GM18909 (cell line): ENCODE measurements at regions not wholly inside any gene's neighbourhood (a gene's known extent, or its start where the extent isn't known, plus 50 kb on each side); places are given as distances from the start of the nearest gene placed in this dataset.

Experiments
- ATAC-seq: cut with Tn5 transposase; IDR thresholded peaks from one replicate; pipeline ENCODE4 v1.9.1; 2021; ENCODE audit warnings: mild to moderate bottlenecking; ENCODE audit not compliant: unreplicated experiment, poor library complexity

- no peak for ATAC-seq
Observed at GRCh38 chr6:54706844-54707605, 139.5 kb upstream of the FAM83B start.

GRCh38 chr6:54710456-54710855, 136.1 kb upstream of the FAM83B start:
- no peak for ATAC-seq

GRCh38 chr6:54716010-54716409, 130.6 kb upstream of the FAM83B start:
- no peak for ATAC-seq

GRCh38 chr6:54716877-54717276, 129.7 kb upstream of the FAM83B start:
- ATAC-seq: no peak

DNA sequence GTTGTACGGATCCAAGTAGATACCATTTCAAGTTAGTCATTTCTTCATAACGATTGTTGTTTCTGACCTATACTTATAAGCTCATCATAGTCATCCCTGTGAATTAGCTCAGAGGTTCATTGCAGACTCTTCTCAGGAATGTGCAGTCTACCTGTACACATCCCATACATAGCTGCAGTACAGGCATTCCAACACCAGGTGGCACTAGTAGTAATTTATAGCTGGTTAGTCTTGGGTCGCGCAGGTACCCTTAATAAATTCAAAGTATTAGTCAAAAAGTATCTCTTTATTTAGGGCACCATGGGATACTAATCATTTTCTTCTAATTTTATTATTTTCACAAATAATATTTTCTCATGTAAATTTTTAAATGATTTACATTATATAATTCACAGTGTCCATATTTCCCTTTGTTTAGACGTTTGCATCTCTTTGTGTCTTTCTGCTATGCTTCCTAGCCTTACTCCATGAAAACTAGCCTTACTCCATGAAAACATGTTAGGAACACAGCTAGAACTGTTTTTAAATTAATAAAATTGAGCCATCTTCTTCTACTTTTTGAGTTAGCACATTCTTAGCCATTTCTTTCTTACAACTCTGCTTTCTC, 128.6 kb upstream of the FAM83B start:
- ATAC-seq: peak; percentile 90

DNA sequence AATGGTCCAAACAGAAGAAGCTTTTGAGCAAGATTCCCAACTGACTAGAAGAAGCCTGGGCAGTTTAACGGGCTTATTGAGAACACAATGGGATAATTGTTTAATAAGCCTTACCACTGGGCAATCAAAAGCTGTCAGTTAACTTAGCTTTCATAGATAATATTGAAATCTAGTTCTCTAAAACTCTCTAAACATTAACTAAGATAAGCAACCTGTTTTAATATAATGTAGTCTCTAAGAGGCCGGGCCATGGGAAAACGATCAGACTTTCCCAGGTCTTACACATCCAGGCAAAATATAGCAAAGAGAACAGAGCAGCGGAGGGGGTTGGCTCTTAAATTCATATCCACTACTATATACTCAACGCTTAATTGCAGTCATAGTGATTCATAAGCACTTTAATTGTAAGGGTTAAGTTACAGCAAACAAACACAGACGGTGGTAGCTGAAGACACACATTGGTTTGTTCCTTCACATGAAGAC, 128.0 kb upstream of the FAM83B start:
- no peak for ATAC-seq

DNA sequence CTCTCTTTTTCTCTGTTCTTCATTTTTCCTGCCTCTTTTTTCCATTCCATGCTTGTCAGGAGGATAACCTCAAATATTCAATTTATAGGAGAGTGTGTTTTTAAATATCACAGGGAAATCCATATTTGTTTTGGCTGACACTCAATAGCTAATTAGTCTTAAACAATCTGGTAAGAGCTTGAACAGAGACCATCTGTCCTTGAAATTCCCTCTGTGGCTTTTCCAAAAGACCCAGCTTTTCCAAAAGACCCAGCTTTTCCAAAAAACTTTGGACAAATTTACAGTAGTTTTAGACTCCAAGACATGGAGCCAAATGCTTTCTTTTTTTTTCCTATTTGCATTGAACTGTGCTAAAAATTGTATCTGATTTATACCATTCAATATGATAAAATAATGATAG, 127.4 kb upstream of the FAM83B start:
- ATAC-seq: no peak

- ATAC-seq: no peak
Observed at GRCh38 chr6:54719633-54720032, 126.9 kb upstream of the FAM83B start.

GRCh38 chr6:54722328-54722727, 124.2 kb upstream of the FAM83B start:
- no peak for ATAC-seq

GRCh38 chr6:54729716-54730115, 116.9 kb upstream of the FAM83B start:
- ATAC-seq: no peak

- no peak for ATAC-seq
Observed at GRCh38 chr6:54730767-54731630, 115.6 kb upstream of the FAM83B start.

DNA sequence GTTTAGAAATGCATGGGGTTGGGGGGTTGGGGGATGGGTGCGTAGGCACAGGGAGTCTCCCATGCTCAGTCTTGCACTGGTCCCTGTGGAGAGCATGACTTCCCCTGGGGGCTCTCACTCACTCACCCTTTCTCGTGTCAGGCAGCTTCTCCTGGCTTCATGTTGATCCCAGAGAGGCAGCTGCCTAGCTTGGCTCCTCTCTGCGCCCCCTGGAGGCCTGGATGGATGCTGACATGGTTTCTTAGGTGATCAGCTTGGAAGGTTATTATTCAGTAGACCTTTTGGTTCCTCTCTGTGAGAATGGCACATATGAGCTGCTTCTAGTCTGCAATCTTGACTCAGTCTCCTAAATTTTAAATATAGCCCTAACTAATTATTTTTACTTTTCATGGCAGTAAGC, 109.3 kb upstream of the FAM83B start:
- ATAC-seq: no peak

DNA sequence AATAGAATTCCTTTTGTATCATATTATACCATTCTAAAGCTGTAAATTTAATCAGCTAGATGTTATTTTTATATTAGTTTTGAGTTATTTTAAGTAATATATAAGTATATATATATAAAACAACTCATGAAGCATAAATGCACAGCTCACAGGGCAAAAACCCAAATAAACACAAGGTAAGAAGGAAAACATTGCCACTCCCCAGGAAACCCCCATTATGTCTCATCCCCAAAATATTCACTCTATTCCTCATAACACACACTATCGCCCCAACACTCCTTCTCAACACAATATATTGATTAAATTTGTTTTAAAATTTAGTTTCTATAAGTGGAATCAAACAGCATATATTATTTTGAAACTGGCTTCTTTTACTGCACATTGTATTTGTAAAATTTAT, 98.6 kb upstream of the FAM83B start:
- ATAC-seq: no peak

DNA sequence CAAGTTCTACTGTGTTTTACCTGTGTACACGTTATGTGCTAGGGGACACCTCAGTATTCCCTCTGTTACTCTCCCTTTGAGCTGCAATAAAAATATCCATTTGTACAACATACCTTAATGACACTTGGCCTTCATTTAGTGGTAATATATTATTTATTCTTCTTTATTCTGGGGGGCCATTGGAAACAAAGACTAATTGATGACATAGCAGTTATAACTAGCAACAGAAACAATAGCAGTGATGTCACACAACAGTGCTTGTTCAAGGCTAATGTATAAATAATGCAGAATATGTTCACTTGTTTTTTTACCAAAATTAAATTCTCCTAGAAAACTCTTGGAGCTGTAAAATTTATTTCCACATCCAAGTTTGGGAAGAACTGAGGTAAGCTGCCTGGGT, 92.2 kb upstream of the FAM83B start:
- no peak for ATAC-seq

GRCh38 chr6:54758340-54758739, 88.2 kb upstream of the FAM83B start:
- no peak for ATAC-seq

GRCh38 chr6:54768494-54768893, 78.1 kb upstream of the FAM83B start:
- no peak for ATAC-seq

GRCh38 chr6:54770328-54770727, 76.2 kb upstream of the FAM83B start:
- ATAC-seq: no peak

DNA sequence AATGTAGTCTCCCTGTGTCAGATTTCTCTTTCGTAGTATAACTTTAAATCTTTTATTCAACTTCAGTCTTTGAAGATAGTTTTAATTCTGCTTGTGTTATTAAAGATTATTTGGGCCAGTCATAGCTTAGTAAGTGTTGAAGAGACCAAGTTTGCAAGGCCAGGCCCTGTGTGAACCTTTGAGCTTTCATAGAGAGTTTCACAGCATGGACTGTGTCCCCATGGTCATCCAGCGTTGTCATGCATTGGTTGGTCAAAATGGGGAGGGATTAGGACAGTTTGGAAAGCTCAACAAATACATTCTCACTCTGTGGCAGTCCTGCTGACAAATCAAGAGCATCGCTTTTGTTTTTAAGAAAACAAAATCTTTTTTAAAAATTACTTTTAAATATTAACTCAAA, 74.6 kb upstream of the FAM83B start:
- ATAC-seq: no peak

- no peak for ATAC-seq
Observed at GRCh38 chr6:54772610-54773009, 74.0 kb upstream of the FAM83B start.

DNA sequence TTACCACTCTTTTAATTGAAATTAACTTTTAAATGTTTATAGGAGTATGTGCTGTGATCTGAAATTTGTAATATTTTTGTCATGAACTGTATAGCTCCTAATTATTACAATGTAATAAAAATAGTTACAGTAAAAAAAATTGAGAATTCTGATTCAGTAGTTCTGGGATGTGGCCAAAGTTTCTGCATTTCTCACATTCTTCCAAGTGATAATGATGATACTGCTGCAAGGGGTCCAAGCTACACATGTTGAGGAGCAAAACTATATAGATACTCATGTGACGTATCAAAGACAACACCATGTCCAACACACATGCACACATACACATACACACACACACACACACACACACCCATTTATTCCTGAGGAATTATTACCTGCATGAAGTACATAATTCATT, 71.0 kb upstream of the FAM83B start:
- no peak for ATAC-seq

DNA sequence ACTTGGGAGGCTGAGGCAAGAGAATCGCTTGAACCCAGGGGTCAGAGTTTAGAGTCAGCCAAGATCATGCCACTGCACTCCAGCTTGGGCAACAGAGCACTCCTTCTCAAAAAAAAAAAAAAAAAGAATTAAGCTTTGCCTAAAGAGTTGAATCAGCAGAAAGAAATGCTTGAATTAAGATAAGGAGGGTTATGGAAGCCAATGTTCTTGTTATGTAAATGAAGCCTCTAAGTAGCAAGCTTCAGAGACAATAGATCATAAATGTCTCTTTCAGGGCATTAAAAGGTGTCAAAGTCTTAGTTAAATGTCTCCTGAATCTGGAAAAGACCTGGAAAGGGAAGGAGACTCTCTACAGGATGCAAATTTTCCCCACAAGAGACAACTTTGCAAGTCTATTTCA, 69.7 kb upstream of the FAM83B start:
- no peak for ATAC-seq
